ENCODE measurements at regions not wholly inside any gene's neighbourhood (a gene's known extent, or its start where the extent isn't known, plus 50 kb on each side); places are given as distances from the start of the nearest gene placed in this dataset.

DNA sequence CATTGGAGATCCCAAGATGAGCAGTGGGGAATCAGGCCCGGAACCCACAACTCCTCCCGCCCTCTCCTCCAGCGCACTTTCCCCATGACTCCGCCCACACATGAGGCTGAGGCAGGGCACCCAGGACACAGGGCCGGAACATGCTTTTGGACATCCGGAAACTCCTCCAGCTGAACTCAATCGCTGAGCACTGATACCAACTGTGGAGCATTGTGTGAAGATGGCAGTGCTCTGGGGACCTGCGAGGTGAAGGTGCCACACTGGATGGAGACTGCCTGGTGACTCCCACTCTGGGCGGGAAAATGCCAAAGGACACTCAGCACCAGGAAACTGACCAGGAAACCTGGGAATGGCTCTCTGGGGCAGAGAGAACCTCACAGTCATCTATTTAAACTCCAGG lies 189.1 kb downstream of the FAM43A start:
- TF ChIP-seq, protein P1, sequence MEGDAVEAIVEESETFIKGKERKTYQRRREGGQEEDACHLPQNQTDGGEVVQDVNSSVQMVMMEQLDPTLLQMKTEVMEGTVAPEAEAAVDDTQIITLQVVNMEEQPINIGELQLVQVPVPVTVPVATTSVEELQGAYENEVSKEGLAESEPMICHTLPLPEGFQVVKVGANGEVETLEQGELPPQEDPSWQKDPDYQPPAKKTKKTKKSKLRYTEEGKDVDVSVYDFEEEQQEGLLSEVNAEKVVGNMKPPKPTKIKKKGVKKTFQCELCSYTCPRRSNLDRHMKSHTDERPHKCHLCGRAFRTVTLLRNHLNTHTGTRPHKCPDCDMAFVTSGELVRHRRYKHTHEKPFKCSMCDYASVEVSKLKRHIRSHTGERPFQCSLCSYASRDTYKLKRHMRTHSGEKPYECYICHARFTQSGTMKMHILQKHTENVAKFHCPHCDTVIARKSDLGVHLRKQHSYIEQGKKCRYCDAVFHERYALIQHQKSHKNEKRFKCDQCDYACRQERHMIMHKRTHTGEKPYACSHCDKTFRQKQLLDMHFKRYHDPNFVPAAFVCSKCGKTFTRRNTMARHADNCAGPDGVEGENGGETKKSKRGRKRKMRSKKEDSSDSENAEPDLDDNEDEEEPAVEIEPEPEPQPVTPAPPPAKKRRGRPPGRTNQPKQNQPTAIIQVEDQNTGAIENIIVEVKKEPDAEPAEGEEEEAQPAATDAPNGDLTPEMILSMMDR (IDR thresholded peaks at IDR 0.05 in 4 of 5, conservative IDR thresholded peaks at IDR 0.05 in 1 of 5): no peak
- TF ChIP-seq POLR2A (IDR thresholded peaks at IDR 0.05): no peak

All from gastrocnemius medialis (tissue), 4 donors.